Heart left ventricle (tissue), 13 donors: ENCODE measurements at regions not wholly inside any gene's neighbourhood (a gene's known extent, or its start where the extent isn't known, plus 50 kb on each side); places are given as distances from the start of the nearest gene placed in this dataset.

Experiments used
- CTCF ChIP-seq, 12 donors: fragments of 200-600 bp; sonication (generic) in 4 of 12; IDR thresholded peaks; one replicate each; pipeline versions ENCODE4 v1.5.0 to v1.8.0; 2018 to 2022; ENCODE audit warnings: antibody characterized with exemption in 12 of 12, mild to moderate bottlenecking in 5 of 12
- POLR2A ChIP-seq, 2 donors: fragments of 450-650 bp; IDR thresholded peaks; one replicate each; pipeline ENCODE4 v1.6.1; 2017; ENCODE audit warnings: antibody characterized with exemption in 2 of 2, mild to moderate bottlenecking in 2 of 2, moderate library complexity in 2 of 2
- donor health status: ischemic (EF 13 %, LVEDD 7.1; RV severe dilation, severe dysfunction).
- donor health status: DM: no; HTN: yes; CAD: no.
- donor health status: DM: no; HTN: no; CAD: no.
- donor health status: ischemic (EF 25% LVEDD 6.9; RV normal size, moderate dysfunction).
- donor health status: ischemic (EF 25% LVEDD 5.7; RV mildly dilated, moderate dysfunction).
- donor health status: ischemic (EF 35%, LVEDD 5.7; RV mildly dilated, moderate dysfunction).
- donor health status: nonischemic (EF 11% LVEDD 7.7; RV severe dilation, severe dysfunction).
- donor health status: DM: yes; HTN: yes; CAD: no.
- donor health status: PGD.
- donor health status: ischemic (EF 29% LVEDD 5.4; RV normal size, mild dysfunction).
- donor health status: nonischemic (EF 23%, LVEDD 6.1; RV moderate dilation, normal function).

GRCh38 chr10:117492504-117492903 is 50.0 kb upstream of the EMX2 start:
- TF ChIP-seq CTCF (IDR thresholded peaks at IDR 0.05), result no peak
- TF ChIP-seq POLR2A (IDR thresholded peaks at IDR 0.05), result no peak
